ENCODE measurements at regions not wholly inside any gene's neighbourhood (a gene's known extent, or its start where the extent isn't known, plus 50 kb on each side); places are given as distances from the start of the nearest gene placed in this dataset.
"Not testable (repeated sequence)": the region's sequence is repeated elsewhere in the genome, so short reads cannot be mapped to it uniquely, and the experiment has no call there.

- not testable (repeated sequence) for TF ChIP-seq EZH2 (IDR thresholded peaks at IDR 0.05; ENCODE audit: borderline replicate concordance, control insufficient read depth, low read depth, low read length); CREB1 (IDR thresholded peaks at IDR 0.05; ENCODE audit: low read depth); SREBF1 (IDR thresholded peaks at IDR 0.05; ENCODE audit: low read length)
These were observed 475.1 kb downstream of the TUBA3C start for GRCh38 chr13:18706538-18706937.

Measured in GM12878 (cell line).